ENCODE measurements at regions not wholly inside any gene's neighbourhood (a gene's known extent, or its start where the extent isn't known, plus 50 kb on each side); places are given as distances from the start of the nearest gene placed in this dataset.
A peak's percentile ranks its signal among the peaks of the same experiment; 100 is the strongest.
"Not testable (repeated sequence)": the region's sequence is repeated elsewhere in the genome, so short reads cannot be mapped to it uniquely, and the experiment has no call there.

- Mint-ChIP-seq H3K27ac (no peak overlapping the region), H3K36me3 (ENCODE audit: low read depth) (no peaks in the 10 kb centered on the region), H3K9me3 (no peaks in the 10 kb centered on the region), H3K27me3 (peaks cover 19% of the 10 kb centered on the region), H3K4me1 (no peaks in the 10 kb centered on the region), H3K4me3 (no peak overlapping the region)
- CTCF ChIA-PET, result no interaction called here
- no peak for DNase-seq
- POLR2A ChIA-PET, result no interaction called here
These were observed 94.2 kb upstream of the LHX1 start for GRCh38 chr17:36842963-36843558.

GRCh38 chr17:36844013-36844412, 93.3 kb upstream of the LHX1 start:
- DNase-seq, result no peak
- no peaks in the 10 kb centered on the region for H3K36me3 Mint-ChIP-seq (ENCODE audit: low read depth)
- H3K27ac Mint-ChIP-seq, result no peak overlapping the region
- H3K4me1 Mint-ChIP-seq, result no peaks in the 10 kb centered on the region
- ChIA-PET POLR2A (no interaction called here), CTCF (no interaction called here)
- H3K9me3 Mint-ChIP-seq, result no peaks in the 10 kb centered on the region
- peaks cover 19% of the 10 kb centered on the region for H3K27me3 Mint-ChIP-seq
- H3K4me3 Mint-ChIP-seq, result no peak overlapping the region

GRCh38 chr17:36844601-36845000, 92.7 kb upstream of the LHX1 start:
- H3K27ac Mint-ChIP-seq, result no peak overlapping the region
- POLR2A ChIA-PET, result no interaction called here
- DNase-seq, result no peak
- peaks cover 16% of the 10 kb centered on the region for H3K27me3 Mint-ChIP-seq
- CTCF ChIA-PET, result interaction anchor here (0.6 kb wide), 1 partner anchor 371 kb away, joined by 4 read pairs; no protein-coding TSS in a partner anchor
- H3K4me1 Mint-ChIP-seq, result peaks cover 2% of the 10 kb centered on the region
- H3K9me3 Mint-ChIP-seq, result no peaks in the 10 kb centered on the region
- H3K36me3 Mint-ChIP-seq (ENCODE audit: low read depth), result no peaks in the 10 kb centered on the region
- H3K4me3 Mint-ChIP-seq, result no peak overlapping the region

GRCh38 chr17:36845916-36846315, 91.4 kb upstream of the LHX1 start:
- peaks cover 15% of the 10 kb centered on the region for H3K27me3 Mint-ChIP-seq
- no peak overlapping the region for H3K27ac Mint-ChIP-seq
- peaks cover 14% of the 10 kb centered on the region for H3K4me1 Mint-ChIP-seq
- DNase-seq, result no peak
- no peaks in the 10 kb centered on the region for H3K36me3 Mint-ChIP-seq (ENCODE audit: low read depth)
- no peak overlapping the region for H3K4me3 Mint-ChIP-seq
- H3K9me3 Mint-ChIP-seq, result no peaks in the 10 kb centered on the region
- ChIA-PET POLR2A (no interaction called here), CTCF (no interaction called here)

- H3K4me1 Mint-ChIP-seq, result peaks cover 17% of the 10 kb centered on the region
- H3K36me3 Mint-ChIP-seq (ENCODE audit: low read depth), result no peaks in the 10 kb centered on the region
- no peak for DNase-seq
- H3K27ac Mint-ChIP-seq, result no peak overlapping the region
- POLR2A ChIA-PET, result no interaction called here
- CTCF ChIA-PET, result no interaction called here
- H3K9me3 Mint-ChIP-seq, result no peaks in the 10 kb centered on the region
- no peak overlapping the region for H3K4me3 Mint-ChIP-seq
- peaks cover 11% of the 10 kb centered on the region for H3K27me3 Mint-ChIP-seq
These were observed 90.6 kb upstream of the LHX1 start for GRCh38 chr17:36846410-36847292.

- Mint-ChIP-seq H3K4me3 (no peak overlapping the region), H3K27ac (no peak overlapping the region), H3K4me1 (peaks cover 17% of the 10 kb centered on the region), H3K9me3 (no peaks in the 10 kb centered on the region), H3K27me3 (peaks cover 11% of the 10 kb centered on the region), H3K36me3 (ENCODE audit: low read depth) (no peaks in the 10 kb centered on the region)
- CTCF ChIA-PET, result no interaction called here
- no peak for DNase-seq
- POLR2A ChIA-PET, result no interaction called here
These were observed 89.0 kb upstream of the LHX1 start for GRCh38 chr17:36848008-36848902.

GRCh38 chr17:36849020-36849419, 88.3 kb upstream of the LHX1 start:
- peaks cover 17% of the 10 kb centered on the region for H3K4me1 Mint-ChIP-seq
- DNase-seq; CTCF ChIA-PET; H3K27ac Mint-ChIP-seq; H3K36me3 Mint-ChIP-seq (ENCODE audit: low read depth); H3K4me3 Mint-ChIP-seq; POLR2A ChIA-PET; H3K9me3 Mint-ChIP-seq: not testable (repeated sequence)
- H3K27me3 Mint-ChIP-seq, result peaks cover 11% of the 10 kb centered on the region

- Mint-ChIP-seq H3K27ac (no peak overlapping the region), H3K27me3 (peaks cover 3% of the 10 kb centered on the region), H3K9me3 (no peaks in the 10 kb centered on the region), H3K4me1 (peaks cover 17% of the 10 kb centered on the region), H3K36me3 (ENCODE audit: low read depth) (no peaks in the 10 kb centered on the region), H3K4me3 (no peak overlapping the region)
- POLR2A ChIA-PET, result no interaction called here
- DNase-seq, result peak; percentile 18
- CTCF ChIA-PET, result interaction anchor here (0.6 kb wide), 1 partner anchor 12 kb away, joined by 3 read pairs; no protein-coding TSS in a partner anchor
These were observed 87.4 kb upstream of the LHX1 start for GRCh38 chr17:36849871-36850348.

- no peaks in the 10 kb centered on the region for H3K9me3 Mint-ChIP-seq
- H3K36me3 Mint-ChIP-seq (ENCODE audit: low read depth), result no peaks in the 10 kb centered on the region
- ChIA-PET POLR2A (no interaction called here), CTCF (no interaction called here)
- no peaks in the 10 kb centered on the region for H3K27me3 Mint-ChIP-seq
- H3K27ac Mint-ChIP-seq, result no peak overlapping the region
- peaks cover 17% of the 10 kb centered on the region for H3K4me1 Mint-ChIP-seq
- DNase-seq, result no peak
- H3K4me3 Mint-ChIP-seq, result no peak overlapping the region
These were observed 86.5 kb upstream of the LHX1 start for GRCh38 chr17:36850790-36851189.

- POLR2A ChIA-PET, result no interaction called here
- Mint-ChIP-seq H3K4me1 (peaks cover 17% of the 10 kb centered on the region), H3K9me3 (no peaks in the 10 kb centered on the region), H3K4me3 (no peak overlapping the region), H3K27me3 (no peaks in the 10 kb centered on the region), H3K27ac (no peak overlapping the region), H3K36me3 (ENCODE audit: low read depth) (no peaks in the 10 kb centered on the region)
- DNase-seq, result no peak
- CTCF ChIA-PET, result no interaction called here
These were observed 86.0 kb upstream of the LHX1 start for GRCh38 chr17:36851250-36851649.

- H3K4me3 Mint-ChIP-seq; H3K27me3 Mint-ChIP-seq; H3K36me3 Mint-ChIP-seq (ENCODE audit: low read depth); CTCF ChIA-PET; H3K9me3 Mint-ChIP-seq; H3K27ac Mint-ChIP-seq; DNase-seq; POLR2A ChIA-PET: not testable (repeated sequence)
- peaks cover 17% of the 10 kb centered on the region for H3K4me1 Mint-ChIP-seq
These were observed 84.8 kb upstream of the LHX1 start for GRCh38 chr17:36852478-36852877.

- H3K27ac Mint-ChIP-seq, result no peak overlapping the region
- H3K9me3 Mint-ChIP-seq, result no peaks in the 10 kb centered on the region
- H3K4me1 Mint-ChIP-seq, result peaks cover 12% of the 10 kb centered on the region
- CTCF ChIA-PET, result no interaction called here
- no peak overlapping the region for H3K4me3 Mint-ChIP-seq
- POLR2A ChIA-PET, result no interaction called here
- no peak for DNase-seq
- H3K27me3 Mint-ChIP-seq, result peaks cover 2% of the 10 kb centered on the region
- H3K36me3 Mint-ChIP-seq (ENCODE audit: low read depth), result no peaks in the 10 kb centered on the region
These were observed 82.3 kb upstream of the LHX1 start for GRCh38 chr17:36854982-36855381.

GRCh38 chr17:36855459-36855858, 81.8 kb upstream of the LHX1 start:
- no peak for DNase-seq
- H3K4me3 Mint-ChIP-seq, result no peak overlapping the region
- peaks cover 2% of the 10 kb centered on the region for H3K27me3 Mint-ChIP-seq
- no peaks in the 10 kb centered on the region for H3K9me3 Mint-ChIP-seq
- H3K4me1 Mint-ChIP-seq, result peaks cover 8% of the 10 kb centered on the region
- no peak overlapping the region for H3K27ac Mint-ChIP-seq
- no peaks in the 10 kb centered on the region for H3K36me3 Mint-ChIP-seq (ENCODE audit: low read depth)
- ChIA-PET CTCF (no interaction called here), POLR2A (no interaction called here)
